ENCODE measurements at regions not wholly inside any gene's neighbourhood (a gene's known extent, or its start where the extent isn't known, plus 50 kb on each side); places are given as distances from the start of the nearest gene placed in this dataset.

- Histone ChIP-seq H3K9me3 (ENCODE audit: control insufficient read depth, insufficient read depth, low read depth, low read length) (no peaks in the 10 kb centered on the region), H3K27ac (ENCODE audit: extremely low read depth, low read depth, low read length) (no peak overlapping the region), H3K36me3 (ENCODE audit: control insufficient read depth in 2 of 2, insufficient read depth in 1 of 2, low read length in 2 of 2) (no peaks in the 10 kb centered on the region), H3K4me1 (ENCODE audit: control insufficient read depth, insufficient read depth, low read length) (no peaks in the 10 kb centered on the region), H3K4me3 (ENCODE audit: low read depth, low read length) (no peak overlapping the region)
- POLR2A ChIA-PET, result no interaction called here
- TF ChIP-seq, protein P1, sequence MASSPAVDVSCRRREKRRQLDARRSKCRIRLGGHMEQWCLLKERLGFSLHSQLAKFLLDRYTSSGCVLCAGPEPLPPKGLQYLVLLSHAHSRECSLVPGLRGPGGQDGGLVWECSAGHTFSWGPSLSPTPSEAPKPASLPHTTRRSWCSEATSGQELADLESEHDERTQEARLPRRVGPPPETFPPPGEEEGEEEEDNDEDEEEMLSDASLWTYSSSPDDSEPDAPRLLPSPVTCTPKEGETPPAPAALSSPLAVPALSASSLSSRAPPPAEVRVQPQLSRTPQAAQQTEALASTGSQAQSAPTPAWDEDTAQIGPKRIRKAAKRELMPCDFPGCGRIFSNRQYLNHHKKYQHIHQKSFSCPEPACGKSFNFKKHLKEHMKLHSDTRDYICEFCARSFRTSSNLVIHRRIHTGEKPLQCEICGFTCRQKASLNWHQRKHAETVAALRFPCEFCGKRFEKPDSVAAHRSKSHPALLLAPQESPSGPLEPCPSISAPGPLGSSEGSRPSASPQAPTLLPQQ (tag by site-specific recombination; IDR thresholded peaks at IDR 0.05), result no peak
- TF ChIP-seq ZNF391 (tag by site-specific recombination; IDR thresholded peaks at IDR 0.05; ENCODE audit: borderline replicate concordance, low read depth), result no peak
- CTCF ChIA-PET, result no interaction called here
Measured at GRCh38 chr12:16136219-16136988, 141.1 kb downstream of the SLC15A5 start.

DNA sequence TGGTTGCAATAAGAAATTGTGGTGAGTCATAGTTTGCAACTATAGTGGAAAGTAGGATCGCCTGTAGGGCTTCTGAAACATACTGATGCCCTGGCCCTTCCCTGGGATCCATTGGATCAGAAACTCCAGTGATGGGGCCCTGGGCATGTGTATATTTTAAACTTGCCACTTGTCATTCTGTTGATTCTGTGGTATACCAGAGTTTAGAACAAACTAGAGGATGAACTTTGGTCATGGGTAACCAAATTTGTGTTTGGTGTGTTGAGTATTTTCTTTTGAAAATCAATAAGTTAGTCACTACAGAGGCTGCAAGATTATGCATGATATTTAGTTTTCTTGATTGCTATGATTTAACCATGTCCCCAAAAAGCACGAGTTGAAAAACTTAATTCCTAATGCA lies 142.2 kb downstream of the SLC15A5 start:
- H3K9me3 ChIP-seq (ENCODE audit: control insufficient read depth, insufficient read depth, low read depth, low read length), result no peaks in the 10 kb centered on the region
- CTCF ChIA-PET, result no interaction called here
- POLR2A ChIA-PET, result no interaction called here

GRCh38 chr12:16130343-16130742 lies 147.1 kb downstream of the SLC15A5 start:
- ChIA-PET CTCF (no interaction called here), POLR2A (no interaction called here)
- Histone ChIP-seq H3K27ac (ENCODE audit: extremely low read depth, low read depth, low read length) (no peak overlapping the region), H3K4me3 (ENCODE audit: low read depth, low read length) (no peak overlapping the region), H3K9me3 (ENCODE audit: control insufficient read depth, insufficient read depth, low read depth, low read length) (no peaks in the 10 kb centered on the region), H3K4me1 (ENCODE audit: control insufficient read depth, insufficient read depth, low read length) (no peaks in the 10 kb centered on the region), H3K36me3 (ENCODE audit: control insufficient read depth in 2 of 2, insufficient read depth in 1 of 2, low read length in 2 of 2) (no peaks in the 10 kb centered on the region)
- TF ChIP-seq ZNF24 (tag by site-specific recombination; IDR thresholded peaks at IDR 0.05) (no peak), ZNF169 (tag by site-specific recombination; IDR thresholded peaks at IDR 0.05) (no peak), ZSCAN23 (tag by site-specific recombination; IDR thresholded peaks at IDR 0.05) (no peak), ZNF138 (tag by site-specific recombination; IDR thresholded peaks at IDR 0.05; ENCODE audit: borderline replicate concordance) (no peak), SP3 (tag by site-specific recombination; IDR thresholded peaks at IDR 0.05) (no peak)
- TF ChIP-seq, protein P2, sequence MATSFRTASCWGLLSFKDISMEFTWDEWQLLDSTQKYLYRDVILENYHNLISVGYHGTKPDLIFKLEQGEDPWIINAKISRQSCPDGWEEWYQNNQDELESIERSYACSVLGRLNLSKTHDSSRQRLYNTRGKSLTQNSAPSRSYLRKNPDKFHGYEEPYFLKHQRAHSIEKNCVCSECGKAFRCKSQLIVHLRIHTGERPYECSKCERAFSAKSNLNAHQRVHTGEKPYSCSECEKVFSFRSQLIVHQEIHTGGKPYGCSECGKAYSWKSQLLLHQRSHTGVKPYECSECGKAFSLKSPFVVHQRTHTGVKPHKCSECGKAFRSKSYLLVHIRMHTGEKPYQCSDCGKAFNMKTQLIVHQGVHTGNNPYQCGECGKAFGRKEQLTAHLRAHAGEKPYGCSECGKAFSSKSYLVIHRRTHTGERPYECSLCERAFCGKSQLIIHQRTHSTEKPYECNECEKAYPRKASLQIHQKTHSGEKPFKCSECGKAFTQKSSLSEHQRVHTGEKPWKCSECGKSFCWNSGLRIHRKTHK (tag by site-specific recombination; IDR thresholded peaks at IDR 0.05), result no peak

More for the DNA sequence above, 142.2 kb downstream of the SLC15A5 start:
- Histone ChIP-seq H3K27ac (ENCODE audit: extremely low read depth, low read depth, low read length) (no peak overlapping the region), H3K36me3 (ENCODE audit: control insufficient read depth in 2 of 2, insufficient read depth in 1 of 2, low read length in 2 of 2) (no peaks in the 10 kb centered on the region), H3K4me3 (ENCODE audit: low read depth, low read length) (no peak overlapping the region), H3K4me1 (ENCODE audit: control insufficient read depth, insufficient read depth, low read length) (no peaks in the 10 kb centered on the region)
- no peak for TF ChIP-seq ZNF121 (tag by site-specific recombination; IDR thresholded peaks at IDR 0.05)
- TF ChIP-seq ZNF488 (tag by site-specific recombination; IDR thresholded peaks at IDR 0.05), result no peak
- TF ChIP-seq PRDM6 (tag by site-specific recombination; IDR thresholded peaks at IDR 0.05), result no peak
- TF ChIP-seq ZNF404 (tag by site-specific recombination; IDR thresholded peaks at IDR 0.05), result no peak
- TF ChIP-seq ZBTB26 (tag by site-specific recombination; optimal IDR thresholded peaks at IDR 0.05), result no peak
- TF ChIP-seq ZFP37 (tag by site-specific recombination; IDR thresholded peaks at IDR 0.05), result no peak

Data from HEK293 (cell line).